ENCODE measurements at regions not wholly inside any gene's neighbourhood (a gene's known extent, or its start where the extent isn't known, plus 50 kb on each side); places are given as distances from the start of the nearest gene placed in this dataset.

DNA sequence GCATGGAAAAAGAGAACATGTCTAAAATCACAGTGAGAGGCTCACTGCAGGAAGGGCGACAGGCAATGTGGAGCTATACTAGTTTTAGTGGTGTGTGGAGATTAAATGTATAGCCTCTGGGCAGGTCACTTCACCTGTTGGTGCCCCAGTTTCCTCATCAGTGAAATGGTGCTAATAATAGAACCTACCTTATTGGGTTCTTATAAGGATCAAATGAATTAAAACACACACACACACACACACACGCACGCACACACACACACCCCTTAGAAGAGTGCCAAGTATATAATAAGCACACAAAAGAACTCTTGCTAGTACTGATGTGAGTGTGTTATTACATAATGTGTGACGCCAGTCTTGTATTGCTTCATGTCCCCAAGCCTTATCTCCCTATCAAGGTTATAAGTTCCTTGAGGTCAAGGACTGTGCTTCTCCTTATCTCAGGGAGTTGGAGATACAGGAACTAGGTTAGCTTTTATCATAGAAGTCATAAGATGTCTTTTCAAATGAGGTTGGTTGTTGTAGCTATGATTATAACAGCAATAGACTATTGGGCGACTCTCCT, 98.0 kb upstream of the CXCR4 start:
- TF ChIP-seq, protein P1, sequence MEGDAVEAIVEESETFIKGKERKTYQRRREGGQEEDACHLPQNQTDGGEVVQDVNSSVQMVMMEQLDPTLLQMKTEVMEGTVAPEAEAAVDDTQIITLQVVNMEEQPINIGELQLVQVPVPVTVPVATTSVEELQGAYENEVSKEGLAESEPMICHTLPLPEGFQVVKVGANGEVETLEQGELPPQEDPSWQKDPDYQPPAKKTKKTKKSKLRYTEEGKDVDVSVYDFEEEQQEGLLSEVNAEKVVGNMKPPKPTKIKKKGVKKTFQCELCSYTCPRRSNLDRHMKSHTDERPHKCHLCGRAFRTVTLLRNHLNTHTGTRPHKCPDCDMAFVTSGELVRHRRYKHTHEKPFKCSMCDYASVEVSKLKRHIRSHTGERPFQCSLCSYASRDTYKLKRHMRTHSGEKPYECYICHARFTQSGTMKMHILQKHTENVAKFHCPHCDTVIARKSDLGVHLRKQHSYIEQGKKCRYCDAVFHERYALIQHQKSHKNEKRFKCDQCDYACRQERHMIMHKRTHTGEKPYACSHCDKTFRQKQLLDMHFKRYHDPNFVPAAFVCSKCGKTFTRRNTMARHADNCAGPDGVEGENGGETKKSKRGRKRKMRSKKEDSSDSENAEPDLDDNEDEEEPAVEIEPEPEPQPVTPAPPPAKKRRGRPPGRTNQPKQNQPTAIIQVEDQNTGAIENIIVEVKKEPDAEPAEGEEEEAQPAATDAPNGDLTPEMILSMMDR (optimal IDR thresholded peaks at IDR 0.05 in 1 of 3, IDR thresholded peaks at IDR 0.05 in 1 of 3, conservative IDR thresholded peaks at IDR 0.05 in 1 of 3; ENCODE audit: extremely low read depth in 1 of 3, insufficient read depth in 2 of 3, low read length in 3 of 3): no peak
- TF ChIP-seq EZH2 (IDR thresholded peaks at IDR 0.05; ENCODE audit: low read length): no peak

Measured in keratinocyte (primary cell).